ENCODE measurements at regions not wholly inside any gene's neighbourhood (a gene's known extent, or its start where the extent isn't known, plus 50 kb on each side); places are given as distances from the start of the nearest gene placed in this dataset.
A peak's percentile ranks its signal among the peaks of the same experiment; 100 is the strongest.

DNA sequence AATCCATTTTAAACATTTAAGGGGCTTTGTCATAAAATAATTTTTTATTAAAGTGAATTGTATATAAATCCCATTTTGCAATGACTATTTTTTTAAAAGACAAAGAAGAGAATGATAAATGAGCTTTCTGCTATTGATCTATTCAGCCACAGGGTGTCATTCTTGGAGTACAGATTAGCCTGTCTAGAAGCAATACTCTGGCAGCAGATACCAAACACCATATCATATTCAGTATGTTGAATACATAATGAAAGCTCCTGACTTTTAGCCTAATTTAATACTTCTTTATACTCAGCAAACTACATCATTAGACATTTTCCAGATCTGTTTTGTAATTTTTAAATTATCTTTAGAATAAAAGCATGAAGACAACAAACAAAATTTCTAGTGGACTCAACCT is 496.3 kb downstream of the PDGFC start:
- H3K4me1 ChIP-seq (replicated peaks) = no peaks in the 10 kb centered on the region
- intact Hi-C loops (cut with DNase I) = loop anchor here (5.0 to 10.0 kb wide), 2 partner anchors 181 to 497 kb away; partner anchors contain the start of gene PDGFC
- H3K4me3 ChIP-seq = no peak overlapping the region
- peak; percentile 8 for DNase-seq (ENCODE audit: low spot score)
- H3K27me3 ChIP-seq (replicated peaks; ENCODE audit: insufficient read depth) = no peaks in the 10 kb centered on the region
- H3K27ac ChIP-seq = no peak overlapping the region
- no peaks in the 10 kb centered on the region for H3K9me3 ChIP-seq
- TF ChIP-seq CTCF (IDR thresholded peaks at IDR 0.05) = peak in 3 of 4 experiments; percentile 40 to 74 (median 73)
- TF ChIP-seq POLR2A (IDR thresholded peaks at IDR 0.05) = no peak
- no peak for TF ChIP-seq POLR2AphosphoS5 (IDR thresholded peaks at IDR 0.05)
- no peaks in the 10 kb centered on the region for H3K36me3 ChIP-seq

DNA sequence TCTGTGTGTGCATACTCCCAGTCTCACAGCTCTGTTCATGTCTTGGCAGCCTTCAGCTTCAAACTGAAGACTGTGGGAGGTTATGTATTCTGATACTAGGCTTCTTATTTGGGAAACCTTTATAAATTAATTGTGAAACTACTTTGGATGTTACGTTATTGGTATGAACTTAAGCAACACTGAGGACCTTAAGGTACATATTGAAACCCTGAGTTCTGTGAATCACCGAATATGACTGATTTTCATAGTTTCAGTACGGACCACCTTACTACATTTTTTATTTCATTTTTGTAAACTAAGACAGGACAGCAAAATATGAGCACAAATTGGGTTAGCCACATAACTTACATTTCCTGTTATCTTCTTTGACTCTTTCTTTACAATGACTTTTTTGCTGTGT is 498.4 kb downstream of the PDGFC start:
- H3K4me3 ChIP-seq = no peak overlapping the region
- no peak for DNase-seq (ENCODE audit: low spot score)
- TF ChIP-seq CTCF (IDR thresholded peaks at IDR 0.05) = no peak
- no peak for TF ChIP-seq POLR2A (IDR thresholded peaks at IDR 0.05)
- no peak for TF ChIP-seq POLR2AphosphoS5 (IDR thresholded peaks at IDR 0.05)
- intact Hi-C loops (cut with DNase I) = loop anchor here (10.0 kb wide), 1 partner anchor 178 kb away; no protein-coding TSS in a partner anchor
- WGBS = 93% methylated on average over 3 of the region's 3 CpGs
- no peak overlapping the region for H3K27ac ChIP-seq
- H3K4me1 ChIP-seq (replicated peaks) = no peaks in the 10 kb centered on the region
- no peaks in the 10 kb centered on the region for H3K36me3 ChIP-seq
- no peaks in the 10 kb centered on the region for H3K9me3 ChIP-seq
- H3K27me3 ChIP-seq (replicated peaks; ENCODE audit: insufficient read depth) = no peaks in the 10 kb centered on the region

- Histone ChIP-seq H3K36me3 (no peaks in the 10 kb centered on the region), H3K9me3 (no peaks in the 10 kb centered on the region), H3K4me1 (replicated peaks) (no peaks in the 10 kb centered on the region), H3K27me3 (replicated peaks; ENCODE audit: insufficient read depth) (no peaks in the 10 kb centered on the region), H3K4me3 (no peak overlapping the region), H3K27ac (no peak overlapping the region)
- no peak for DNase-seq (ENCODE audit: low spot score)
- intact Hi-C loops (cut with DNase I) = loop anchor here (10.0 kb wide), 1 partner anchor 178 kb away; no protein-coding TSS in a partner anchor
- TF ChIP-seq POLR2AphosphoS5 (IDR thresholded peaks at IDR 0.05) (no peak), CTCF (IDR thresholded peaks at IDR 0.05) (no peak), POLR2A (IDR thresholded peaks at IDR 0.05) (no peak)
- 78% methylated on average over 1 of the region's 1 CpG for WGBS
These were observed 499.0 kb downstream of the PDGFC start for GRCh38 chr4:156472624-156473023.

DNA sequence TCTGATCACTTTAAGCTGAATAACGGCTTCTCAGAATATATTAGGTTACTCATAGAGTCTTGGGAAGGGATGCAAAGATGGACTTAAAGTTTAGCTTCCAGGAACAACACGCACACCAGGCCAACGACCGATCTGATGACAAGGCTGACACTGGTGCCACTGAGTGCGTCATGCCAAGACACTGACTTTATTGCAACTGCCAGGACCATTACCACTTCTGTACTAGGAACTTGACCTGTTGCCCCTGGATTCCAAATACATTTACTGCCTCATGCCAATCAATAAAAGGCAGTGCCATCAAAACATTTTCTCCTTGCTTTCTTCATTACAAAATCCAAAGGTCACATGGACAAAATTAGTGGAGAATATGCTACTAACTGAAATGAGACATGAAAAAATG is 505.9 kb upstream of the CTSO start:
- no peaks in the 10 kb centered on the region for H3K9me3 ChIP-seq
- TF ChIP-seq POLR2AphosphoS5 (IDR thresholded peaks at IDR 0.05) = no peak
- TF ChIP-seq CTCF (IDR thresholded peaks at IDR 0.05) = no peak
- no peak for TF ChIP-seq POLR2A (IDR thresholded peaks at IDR 0.05)
- H3K4me1 ChIP-seq (replicated peaks) = no peaks in the 10 kb centered on the region
- H3K27ac ChIP-seq = no peak overlapping the region
- no peak overlapping the region for H3K4me3 ChIP-seq
- H3K36me3 ChIP-seq = no peaks in the 10 kb centered on the region
- intact Hi-C loops (cut with DNase I) = no loop called here
- no peak for DNase-seq (ENCODE audit: low spot score)
- 81% methylated on average over 5 of the region's 5 CpGs for WGBS
- no peaks in the 10 kb centered on the region for H3K27me3 ChIP-seq (replicated peaks; ENCODE audit: insufficient read depth)

DNA sequence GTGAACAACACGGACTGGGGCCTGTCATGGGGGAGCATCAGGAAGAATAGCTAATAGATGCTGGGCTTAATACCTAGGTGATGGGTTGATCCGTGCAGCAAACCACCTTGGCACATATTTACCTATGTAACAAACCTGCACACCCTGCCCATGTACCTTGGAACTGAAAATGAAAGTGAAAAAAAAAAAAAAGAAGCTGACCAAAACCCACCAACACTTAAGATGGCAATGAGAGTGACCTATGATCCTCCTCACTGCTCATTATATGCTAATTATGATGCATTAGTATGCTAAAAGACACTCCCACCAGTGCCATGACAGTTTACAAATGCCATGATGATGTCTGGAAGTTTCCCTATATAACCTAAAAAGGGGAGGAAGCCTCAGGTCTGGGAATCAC is 503.2 kb upstream of the CTSO start:
- Histone ChIP-seq H3K4me1 (replicated peaks) (no peaks in the 10 kb centered on the region), H3K4me3 (no peak overlapping the region), H3K27me3 (replicated peaks; ENCODE audit: insufficient read depth) (no peaks in the 10 kb centered on the region), H3K27ac (no peak overlapping the region), H3K36me3 (no peaks in the 10 kb centered on the region), H3K9me3 (no peaks in the 10 kb centered on the region)
- TF ChIP-seq CTCF (IDR thresholded peaks at IDR 0.05) (no peak), POLR2AphosphoS5 (IDR thresholded peaks at IDR 0.05) (no peak), POLR2A (IDR thresholded peaks at IDR 0.05) (no peak)
- intact Hi-C loops (cut with DNase I) = no loop called here
- no peak for DNase-seq (ENCODE audit: low spot score)
- 90% methylated on average over 2 of the region's 2 CpGs for WGBS

Measured in prostate gland (tissue), 2 donors.